Hepatocyte (in vitro differentiated cells): ENCODE measurements at regions not wholly inside any gene's neighbourhood (a gene's known extent, or its start where the extent isn't known, plus 50 kb on each side); places are given as distances from the start of the nearest gene placed in this dataset.

Source experiments
- DNase-seq: peaks from one replicate; pipeline ENCODE4 v3.0.0-alpha.2; 2016; ENCODE audit warnings: low spot score
- H2AFZ ChIP-seq: fragments of 200-600 bp; sonication (generic); 2 replicates; pipeline ENCODE4 v1.6.0; 2016; ENCODE audit warnings: antibody characterized with exemption, mild to moderate bottlenecking
- H3K27ac ChIP-seq: fragments of 200-600 bp; sonication (generic); 2 replicates; pipeline ENCODE4 v1.5.1; 2016; ENCODE audit warnings: mild to moderate bottlenecking
- H3K27me3 ChIP-seq: fragments of 200-600 bp; sonication (generic); 2 replicates; pipeline ENCODE4 v1.6.1; 2016
- H3K36me3 ChIP-seq: fragments of 200-600 bp; sonication (generic); replicated peaks from 2 replicates; pipeline ENCODE4 v1.5.1; 2016; ENCODE audit warnings: low read depth; ENCODE audit not compliant: insufficient read depth
- H3K4me1 ChIP-seq: fragments of 200-600 bp; sonication (generic); 2 replicates; pipeline ENCODE4 v1.5.1; 2016; ENCODE audit warnings: mild to moderate bottlenecking, moderate library complexity; ENCODE audit not compliant: insufficient read depth
- H3K4me2 ChIP-seq: fragments of 200-600 bp; sonication (generic); 2 replicates; pipeline ENCODE4 v1.6.0; 2016
- H3K4me3 ChIP-seq: fragments of 200-600 bp; sonication (generic); 2 replicates; pipeline ENCODE4 v1.5.1; 2016; ENCODE audit warnings: mild to moderate bottlenecking
- H3K79me2 ChIP-seq: fragments of 200-600 bp; sonication (generic); 2 replicates; pipeline ENCODE4 v1.6.0; 2017; ENCODE audit warnings: mild to moderate bottlenecking
- H3K9me2 ChIP-seq: fragments of 200-600 bp; sonication (generic); replicated peaks from 2 replicates; pipeline ENCODE4 v1.6.0; 2017; ENCODE audit warnings: mild to moderate bottlenecking; ENCODE audit not compliant: insufficient read depth
- H3K9me3 ChIP-seq: fragments of 200-600 bp; sonication (generic); 2 replicates; pipeline ENCODE4 v1.5.1; 2016; ENCODE audit warnings: low read depth, mild to moderate bottlenecking
- H4K20me1 ChIP-seq: fragments of 200-600 bp; sonication (generic); 2 replicates; pipeline ENCODE4 v1.6.0; 2016; ENCODE audit warnings: mild to moderate bottlenecking; ENCODE audit not compliant: insufficient read depth, poor library complexity, severe bottlenecking
- EZH2 ChIP-seq: fragments of 200-600 bp; sonication (generic); IDR thresholded peaks from 2 replicates; pipeline ENCODE4 v1.6.1; 2016; ENCODE audit warnings: antibody characterized with exemption, mild to moderate bottlenecking, borderline replicate concordance
- EZH2phosphoT487 ChIP-seq: fragments of 200-600 bp; sonication (generic); IDR thresholded peaks from one replicate; pipeline ENCODE4 v1.6.1; 2018; ENCODE audit warnings: antibody characterized with exemption, mild to moderate bottlenecking, low read depth, moderate library complexity; ENCODE audit not compliant: unreplicated experiment, severe bottlenecking
- WGBS: methylation state at CpG from one replicate; pipeline ENCODE4 v1.1.6; 2016; ENCODE audit warnings: low lambda C conversion rate; ENCODE audit errors: missing lambda C conversion rate; 5-methylcytosine and 5-hydroxymethylcytosine counted together
- TF ChIP-seq, protein P1 (sequence below): fragments of 200-600 bp; sonication (generic); IDR thresholded peaks from 2 replicates; pipeline ENCODE4 v1.5.1; 2016; ENCODE audit warnings: antibody characterized with exemption, mild to moderate bottlenecking; ENCODE audit not compliant: poor library complexity

GRCh38 chr5:36489505-36489904 lies 116.9 kb upstream of the SLC1A3 start:
- H4K20me1 ChIP-seq: no peaks in the 10 kb centered on the region
- no peaks in the 10 kb centered on the region for H3K9me2 ChIP-seq
- no peak overlapping the region for H3K4me3 ChIP-seq
- DNase-seq: no peak
- H2AFZ ChIP-seq: no peak overlapping the region
- no peak overlapping the region for H3K27ac ChIP-seq
- H3K27me3 ChIP-seq: no peaks in the 10 kb centered on the region
- H3K4me2 ChIP-seq: no peak overlapping the region
- no peaks in the 10 kb centered on the region for H3K36me3 ChIP-seq
- no peaks in the 10 kb centered on the region for H3K4me1 ChIP-seq
- TF ChIP-seq EZH2 (no peak), EZH2phosphoT487 (no peak)
- TF ChIP-seq, protein P1, sequence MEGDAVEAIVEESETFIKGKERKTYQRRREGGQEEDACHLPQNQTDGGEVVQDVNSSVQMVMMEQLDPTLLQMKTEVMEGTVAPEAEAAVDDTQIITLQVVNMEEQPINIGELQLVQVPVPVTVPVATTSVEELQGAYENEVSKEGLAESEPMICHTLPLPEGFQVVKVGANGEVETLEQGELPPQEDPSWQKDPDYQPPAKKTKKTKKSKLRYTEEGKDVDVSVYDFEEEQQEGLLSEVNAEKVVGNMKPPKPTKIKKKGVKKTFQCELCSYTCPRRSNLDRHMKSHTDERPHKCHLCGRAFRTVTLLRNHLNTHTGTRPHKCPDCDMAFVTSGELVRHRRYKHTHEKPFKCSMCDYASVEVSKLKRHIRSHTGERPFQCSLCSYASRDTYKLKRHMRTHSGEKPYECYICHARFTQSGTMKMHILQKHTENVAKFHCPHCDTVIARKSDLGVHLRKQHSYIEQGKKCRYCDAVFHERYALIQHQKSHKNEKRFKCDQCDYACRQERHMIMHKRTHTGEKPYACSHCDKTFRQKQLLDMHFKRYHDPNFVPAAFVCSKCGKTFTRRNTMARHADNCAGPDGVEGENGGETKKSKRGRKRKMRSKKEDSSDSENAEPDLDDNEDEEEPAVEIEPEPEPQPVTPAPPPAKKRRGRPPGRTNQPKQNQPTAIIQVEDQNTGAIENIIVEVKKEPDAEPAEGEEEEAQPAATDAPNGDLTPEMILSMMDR: no peak
- no peaks in the 10 kb centered on the region for H3K9me3 ChIP-seq
- H3K79me2 ChIP-seq: no peaks in the 10 kb centered on the region
- WGBS: 95% methylated on average over 5 of the region's 5 CpGs

- TF ChIP-seq, protein P1: no peak
- TF ChIP-seq EZH2 (no peak), EZH2phosphoT487 (no peak)
- Histone ChIP-seq H2AFZ (no peak overlapping the region), H3K4me2 (no peak overlapping the region), H3K9me3 (no peaks in the 10 kb centered on the region), H3K36me3 (no peaks in the 10 kb centered on the region), H3K27ac (no peak overlapping the region), H4K20me1 (no peaks in the 10 kb centered on the region), H3K27me3 (no peaks in the 10 kb centered on the region), H3K4me1 (no peaks in the 10 kb centered on the region), H3K79me2 (no peaks in the 10 kb centered on the region), H3K9me2 (no peaks in the 10 kb centered on the region), H3K4me3 (no peak overlapping the region)
- WGBS: 58% methylated on average over 7 of the region's 7 CpGs
- DNase-seq: no peak
Observed at GRCh38 chr5:36491856-36492255, 114.5 kb upstream of the SLC1A3 start.

- no peaks in the 10 kb centered on the region for H3K9me3 ChIP-seq
- no peaks in the 10 kb centered on the region for H3K79me2 ChIP-seq
- no peaks in the 10 kb centered on the region for H4K20me1 ChIP-seq
- no peak overlapping the region for H3K27ac ChIP-seq
- WGBS: 92% methylated on average over 2 of the region's 2 CpGs
- no peak overlapping the region for H3K4me3 ChIP-seq
- TF ChIP-seq, protein P1: no peak
- TF ChIP-seq EZH2 (no peak), EZH2phosphoT487 (no peak)
- H2AFZ ChIP-seq: no peak overlapping the region
- H3K4me1 ChIP-seq: no peaks in the 10 kb centered on the region
- DNase-seq: no peak
- no peaks in the 10 kb centered on the region for H3K9me2 ChIP-seq
- H3K27me3 ChIP-seq: no peaks in the 10 kb centered on the region
- no peaks in the 10 kb centered on the region for H3K36me3 ChIP-seq
- H3K4me2 ChIP-seq: no peak overlapping the region
Observed at GRCh38 chr5:36492984-36493654, 113.3 kb upstream of the SLC1A3 start.

- H3K4me2 ChIP-seq: no peak overlapping the region
- no peaks in the 10 kb centered on the region for H4K20me1 ChIP-seq
- no peaks in the 10 kb centered on the region for H3K79me2 ChIP-seq
- no peaks in the 10 kb centered on the region for H3K4me1 ChIP-seq
- H3K36me3 ChIP-seq: no peaks in the 10 kb centered on the region
- H3K27me3 ChIP-seq: no peaks in the 10 kb centered on the region
- H3K9me2 ChIP-seq: no peaks in the 10 kb centered on the region
- 95% methylated on average over 1 of the region's 1 CpG for WGBS
- TF ChIP-seq, protein P1: no peak
- TF ChIP-seq EZH2phosphoT487 (no peak), EZH2 (no peak)
- H2AFZ ChIP-seq: no peak overlapping the region
- H3K27ac ChIP-seq: no peak overlapping the region
- no peaks in the 10 kb centered on the region for H3K9me3 ChIP-seq
- H3K4me3 ChIP-seq: no peak overlapping the region
- DNase-seq: no peak
Observed at GRCh38 chr5:36494028-36494427, 112.4 kb upstream of the SLC1A3 start.
